ES-I3 (cell line): ENCODE measurements at regions not wholly inside any gene's neighbourhood (a gene's known extent, or its start where the extent isn't known, plus 50 kb on each side); places are given as distances from the start of the nearest gene placed in this dataset.
"Not testable (repeated sequence)": the region's sequence is repeated elsewhere in the genome, so short reads cannot be mapped to it uniquely, and the experiment has no call there.

ENCODE experiments used
- H3K36me3 ChIP-seq: 2 replicates; pipeline ENCODE4 v1.6.1; 2013; ENCODE audit warnings: mild to moderate bottlenecking, low read length, control low read depth, moderate library complexity; ENCODE audit not compliant: insufficient read depth
- H3K4me1 ChIP-seq: 2 replicates; pipeline ENCODE4 v1.6.1; 2013; ENCODE audit warnings: mild to moderate bottlenecking, control low read depth, low read length; ENCODE audit not compliant: insufficient read depth
- H3K9ac ChIP-seq: 2 replicates; pipeline ENCODE4 v1.6.1; 2013; ENCODE audit warnings: low read depth, mild to moderate bottlenecking, low read length, moderate library complexity
- H3K9me3 ChIP-seq: 2 replicates; pipeline ENCODE4 v1.6.1; 2013; ENCODE audit warnings: mild to moderate bottlenecking, low read length, moderate library complexity; ENCODE audit not compliant: control insufficient read depth, insufficient read depth

DNA sequence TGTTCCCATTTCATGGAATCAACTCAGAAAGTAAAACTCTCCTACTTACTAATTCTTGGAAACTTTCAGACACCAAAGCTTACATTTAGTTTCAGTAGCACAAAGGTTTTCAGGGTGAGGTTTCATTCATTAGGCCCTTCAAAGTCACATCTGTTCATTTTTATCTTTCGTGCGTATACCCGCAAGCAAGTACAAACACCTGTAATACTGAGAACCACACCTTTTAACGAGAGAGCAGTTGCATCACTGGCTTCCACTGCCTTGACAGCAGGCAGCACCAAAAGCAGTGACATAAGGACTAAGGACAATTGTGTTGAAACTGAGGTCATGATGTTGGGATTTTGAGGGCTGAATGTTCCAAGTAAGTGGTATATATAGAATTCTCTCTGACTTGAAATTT, 60.5 kb downstream of the GOLGA6L22 start:
- not testable (repeated sequence) for H3K9me3 ChIP-seq, H3K9ac ChIP-seq, H3K36me3 ChIP-seq, H3K4me1 ChIP-seq

- H3K9me3 ChIP-seq, H3K4me1 ChIP-seq, H3K9ac ChIP-seq, H3K36me3 ChIP-seq: not testable (repeated sequence)
These were observed 67.8 kb downstream of the GOLGA6L22 start for GRCh38 chr15:22526537-22526936.

- H3K4me1 ChIP-seq, H3K9me3 ChIP-seq, H3K9ac ChIP-seq, H3K36me3 ChIP-seq: not testable (repeated sequence)
These were observed 68.3 kb downstream of the GOLGA6L22 start for GRCh38 chr15:22527016-22527415.

DNA sequence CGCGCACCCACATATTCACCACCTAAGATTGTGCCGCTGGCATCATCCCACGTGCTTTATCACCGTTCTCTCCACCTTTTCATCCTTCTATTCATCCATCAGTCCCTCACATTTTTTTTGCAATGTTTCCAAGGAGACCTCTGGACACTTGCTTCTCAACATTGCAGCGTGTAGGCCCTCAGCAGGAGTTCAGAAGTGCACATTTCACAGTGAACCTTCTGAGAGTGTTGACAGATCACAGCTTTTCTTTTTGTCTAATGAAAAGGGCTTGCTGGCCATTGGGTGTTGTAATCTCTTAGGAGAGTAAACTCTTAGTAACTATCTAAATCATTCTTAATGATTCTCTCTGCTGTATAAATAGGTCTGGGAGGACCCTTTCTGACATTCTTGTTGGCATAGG, 70.5 kb downstream of the GOLGA6L22 start:
- not testable (repeated sequence) for H3K9ac ChIP-seq, H3K9me3 ChIP-seq, H3K36me3 ChIP-seq, H3K4me1 ChIP-seq

GRCh38 chr15:22559701-22560100, 101.0 kb downstream of the GOLGA6L22 start:
- H3K9me3 ChIP-seq, H3K4me1 ChIP-seq, H3K36me3 ChIP-seq, H3K9ac ChIP-seq: not testable (repeated sequence)

GRCh38 chr15:22561716-22562115, 103.0 kb downstream of the GOLGA6L22 start:
- H3K9ac ChIP-seq, H3K4me1 ChIP-seq, H3K9me3 ChIP-seq: not testable (repeated sequence)

GRCh38 chr15:22566510-22566909, 107.8 kb downstream of the GOLGA6L22 start:
- not testable (repeated sequence) for H3K9me3 ChIP-seq, H3K9ac ChIP-seq, H3K4me1 ChIP-seq, H3K36me3 ChIP-seq

More at GRCh38 chr15:22561716-22562115, 103.0 kb downstream of the GOLGA6L22 start:
- H3K36me3 ChIP-seq, result not testable (repeated sequence)

DNA sequence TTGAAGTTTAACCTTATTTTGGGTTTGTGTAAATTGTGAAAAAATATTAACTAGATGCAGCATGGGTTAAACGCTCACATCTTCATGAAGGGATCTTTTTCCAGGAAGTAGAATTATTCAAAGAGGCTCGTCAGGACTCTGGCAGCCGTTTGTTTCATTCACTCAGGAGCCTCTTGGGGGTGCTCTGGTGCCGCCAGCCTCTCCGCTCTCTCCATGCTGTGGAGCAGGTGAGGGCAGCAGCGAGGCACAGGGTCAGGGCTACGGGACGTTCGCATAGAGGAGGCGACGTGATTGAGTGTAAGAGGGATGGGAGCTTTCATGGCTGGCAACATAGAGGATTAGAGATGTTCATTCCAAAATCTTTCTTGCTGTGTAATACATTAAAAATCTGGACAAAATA, 110.8 kb downstream of the GOLGA6L22 start:
- not testable (repeated sequence) for H3K4me1 ChIP-seq, H3K9me3 ChIP-seq, H3K9ac ChIP-seq, H3K36me3 ChIP-seq

DNA sequence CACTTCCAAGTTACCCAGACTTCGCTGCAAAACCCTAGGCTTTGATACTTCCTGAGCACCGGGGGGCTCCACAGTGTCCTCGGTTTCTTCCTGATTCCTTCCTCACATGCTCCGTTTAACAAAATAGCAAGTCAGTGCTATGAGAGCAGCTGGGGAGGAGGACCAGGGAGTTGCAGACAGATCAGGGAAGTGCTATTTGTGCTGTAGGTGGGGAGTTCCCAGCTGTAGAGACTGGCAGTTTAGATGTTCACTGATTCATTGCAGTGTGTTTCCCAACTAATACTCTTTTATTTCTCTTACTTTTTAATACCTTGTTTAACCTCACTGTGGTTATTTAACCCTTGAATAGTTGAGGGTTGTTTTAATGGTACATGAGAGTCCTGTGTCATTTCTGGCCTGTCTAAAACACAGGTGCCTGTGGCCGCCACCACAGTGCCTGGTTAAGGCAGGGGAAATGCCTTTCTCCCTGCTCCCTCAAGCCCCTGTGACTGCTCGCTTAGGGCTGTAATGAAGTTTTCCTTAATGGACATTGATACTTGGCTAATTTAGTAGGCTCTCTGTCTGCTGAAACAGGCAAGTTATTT, 113.5 kb downstream of the GOLGA6L22 start:
- not testable (repeated sequence) for H3K4me1 ChIP-seq, H3K9me3 ChIP-seq, H3K9ac ChIP-seq, H3K36me3 ChIP-seq

DNA sequence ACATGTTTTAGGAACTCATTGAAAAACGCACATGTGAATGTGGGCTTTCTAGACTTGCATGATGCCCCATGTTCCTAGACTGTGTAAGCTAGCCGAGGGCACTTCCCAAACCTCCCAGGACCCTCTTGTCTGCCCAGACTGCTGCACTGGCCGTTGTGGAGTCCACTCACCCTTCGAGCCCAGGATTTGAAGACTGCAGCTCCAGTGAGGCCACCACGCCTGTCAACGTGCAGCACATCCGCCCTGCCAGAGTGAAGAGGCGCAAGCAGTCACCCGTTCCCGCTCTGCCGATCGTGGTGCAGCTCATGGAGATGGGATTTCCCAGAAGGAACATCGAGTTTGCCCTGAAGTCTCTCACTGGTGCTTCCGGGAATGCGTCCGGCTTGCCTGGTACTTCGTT, 114.1 kb downstream of the GOLGA6L22 start:
- not testable (repeated sequence) for H3K9me3 ChIP-seq, H3K9ac ChIP-seq, H3K36me3 ChIP-seq, H3K4me1 ChIP-seq

- H3K36me3 ChIP-seq, H3K4me1 ChIP-seq, H3K9me3 ChIP-seq, H3K9ac ChIP-seq: not testable (repeated sequence)
These were observed 119.1 kb downstream of the GOLGA6L22 start for GRCh38 chr15:22577828-22578227.

DNA sequence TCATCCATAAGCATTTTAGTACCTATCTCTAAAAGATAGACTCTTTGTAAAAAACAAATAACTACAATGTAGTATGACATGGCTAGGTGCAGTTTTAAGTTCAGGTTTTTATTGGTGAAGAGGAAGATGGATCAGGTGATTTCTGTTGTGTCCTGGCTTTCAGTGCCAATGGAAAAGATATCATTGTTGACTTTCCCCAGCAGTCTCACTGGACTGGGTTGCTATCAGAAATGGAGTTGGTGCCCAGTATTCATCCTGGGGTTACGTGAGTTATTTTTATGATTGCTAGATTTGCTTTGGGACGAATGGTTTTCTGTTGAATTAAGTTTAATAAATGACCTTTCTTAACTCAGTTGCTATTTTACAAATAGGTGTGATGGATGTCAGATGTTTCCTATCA, 120.5 kb downstream of the GOLGA6L22 start:
- H3K36me3 ChIP-seq, H3K9me3 ChIP-seq, H3K4me1 ChIP-seq, H3K9ac ChIP-seq: not testable (repeated sequence)

DNA sequence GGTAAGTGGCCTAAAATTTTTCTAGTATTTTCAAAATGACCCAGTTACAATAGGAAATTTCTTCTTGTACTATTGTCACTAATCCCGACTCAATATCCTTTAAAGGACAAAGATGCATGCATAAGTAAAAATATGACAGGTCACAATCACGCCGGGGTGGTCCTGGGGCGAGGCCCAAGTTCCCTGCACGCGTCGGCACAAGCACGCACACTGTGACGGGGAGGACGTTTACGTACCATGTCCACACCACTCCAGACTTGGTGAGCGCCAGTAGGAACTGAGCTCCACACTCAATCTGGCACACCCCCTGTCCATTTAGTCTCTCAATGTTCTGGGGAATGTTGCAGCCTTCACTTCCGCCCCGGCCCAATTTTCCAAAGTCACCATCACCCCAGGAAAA, 128.7 kb downstream of the GOLGA6L22 start:
- H3K9ac ChIP-seq, H3K4me1 ChIP-seq, H3K36me3 ChIP-seq, H3K9me3 ChIP-seq: not testable (repeated sequence)

DNA sequence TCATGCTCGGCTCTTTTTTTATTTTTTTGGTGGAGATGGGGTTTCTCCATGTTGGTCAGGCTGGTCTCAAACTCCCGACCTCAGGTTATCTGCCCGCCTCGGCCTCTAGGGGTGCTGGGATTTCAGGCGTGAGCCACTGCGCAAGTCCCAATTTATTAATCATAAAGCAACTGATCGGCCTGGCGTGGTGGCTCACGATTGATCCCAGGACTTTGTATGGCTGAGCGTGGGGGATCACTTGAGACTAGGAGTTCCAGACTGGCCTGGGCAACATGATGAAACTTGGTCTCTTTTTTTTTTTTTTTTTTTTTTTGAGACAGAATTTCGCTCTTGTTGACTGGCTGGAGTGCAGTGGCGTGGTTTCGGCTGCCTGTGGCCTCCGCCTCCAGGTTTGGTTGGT, 139.8 kb downstream of the GOLGA6L22 start:
- not testable (repeated sequence) for H3K36me3 ChIP-seq, H3K4me1 ChIP-seq, H3K9me3 ChIP-seq, H3K9ac ChIP-seq

- H3K9me3 ChIP-seq, H3K9ac ChIP-seq, H3K4me1 ChIP-seq, H3K36me3 ChIP-seq: not testable (repeated sequence)
These were observed 141.0 kb downstream of the GOLGA6L22 start for GRCh38 chr15:22599526-22600320.

GRCh38 chr15:22616976-22617375, 158.3 kb downstream of the GOLGA6L22 start:
- H3K4me1 ChIP-seq, H3K36me3 ChIP-seq, H3K9me3 ChIP-seq, H3K9ac ChIP-seq: not testable (repeated sequence)
